IPS-20b (cell line): ENCODE measurements at regions not wholly inside any gene's neighbourhood (a gene's known extent, or its start where the extent isn't known, plus 50 kb on each side); places are given as distances from the start of the nearest gene placed in this dataset.

Experiments used
- H3K27ac ChIP-seq: one replicate; pipeline ENCODE4 v1.5.1; 2013; ENCODE audit warnings: low read length
- H3K27me3 ChIP-seq: 2 replicates; pipeline ENCODE4 v1.6.1; 2013; ENCODE audit warnings: mild to moderate bottlenecking, low read length, inconsistent platforms; ENCODE audit not compliant: insufficient read depth
- H3K36me3 ChIP-seq: 2 replicates; pipeline ENCODE4 v1.6.1; 2013; ENCODE audit warnings: low read depth, mild to moderate bottlenecking, inconsistent platforms, low read length, moderate library complexity; ENCODE audit not compliant: insufficient read depth
- H3K4me1 ChIP-seq: 2 replicates; pipeline ENCODE4 v1.6.1; 2013; ENCODE audit warnings: mild to moderate bottlenecking, control low read depth, inconsistent platforms, low read length, moderate library complexity; ENCODE audit not compliant: insufficient read depth
- H3K4me3 ChIP-seq: 2 replicates; pipeline ENCODE4 v1.5.1; 2013; ENCODE audit warnings: mild to moderate bottlenecking, low read length, inconsistent platforms
- H3K9ac ChIP-seq: 2 replicates; pipeline ENCODE4 v1.6.1; 2013; ENCODE audit warnings: low read depth, mild to moderate bottlenecking, inconsistent platforms, low read length, moderate library complexity
- H3K9me3 ChIP-seq: 2 replicates; pipeline ENCODE4 v1.6.1; 2013; ENCODE audit warnings: mild to moderate bottlenecking, low read depth, low read length, inconsistent platforms; ENCODE audit not compliant: insufficient read depth

DNA sequence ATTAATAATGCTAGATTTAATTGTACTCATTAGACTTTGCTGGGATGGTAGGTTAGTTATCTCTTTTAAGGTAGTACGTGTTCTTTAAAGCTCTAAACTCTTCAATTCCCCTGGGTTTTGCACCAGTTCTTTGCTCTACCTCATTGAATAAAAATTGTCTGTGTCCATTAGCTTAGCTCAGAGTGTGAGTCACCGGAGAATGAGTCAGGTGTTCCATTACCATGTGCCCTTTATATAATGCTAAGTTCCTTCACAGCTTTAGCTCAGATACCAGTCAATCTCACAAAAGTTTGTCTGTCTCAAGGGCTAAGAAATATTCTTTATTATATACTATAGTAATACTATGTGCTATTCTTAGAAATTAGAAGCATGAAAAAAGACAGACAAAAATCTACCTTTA is 339.4 kb downstream of the PRELID2 start:
- no peaks in the 10 kb centered on the region for H3K27me3 ChIP-seq
- no peak overlapping the region for H3K4me3 ChIP-seq
- no peaks in the 10 kb centered on the region for H3K36me3 ChIP-seq
- H3K9ac ChIP-seq, result no peak overlapping the region
- peaks cover 3% of the 10 kb centered on the region; the same call in 1 of the 2 replicates for H3K4me1 ChIP-seq
- no peak overlapping the region for H3K27ac ChIP-seq
- H3K9me3 ChIP-seq, result no peaks in the 10 kb centered on the region

DNA sequence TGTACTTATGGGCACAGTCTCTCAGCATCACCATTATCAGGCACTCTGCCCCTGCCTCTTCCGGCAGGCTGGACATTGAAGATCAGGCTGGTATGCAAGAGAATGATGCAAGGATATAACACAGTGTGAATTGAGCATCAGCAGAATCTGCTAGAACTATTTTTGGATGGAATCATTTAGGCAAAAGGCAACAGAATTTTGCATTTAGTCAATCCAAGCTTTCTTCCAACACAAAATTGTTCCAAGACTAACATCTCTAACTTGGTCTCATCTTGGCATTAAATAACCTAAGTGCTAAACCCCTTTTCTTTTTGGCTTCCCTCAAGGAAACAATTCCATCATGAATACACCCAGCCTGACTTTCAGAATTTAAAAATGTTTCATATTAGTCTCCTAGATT is 339.9 kb downstream of the PRELID2 start:
- H3K9ac ChIP-seq, result no peak overlapping the region
- no peak overlapping the region for H3K27ac ChIP-seq
- H3K4me3 ChIP-seq, result no peak overlapping the region
- no peaks in the 10 kb centered on the region for H3K27me3 ChIP-seq
- peaks cover 3% of the 10 kb centered on the region; the same call in 1 of the 2 replicates for H3K4me1 ChIP-seq
- no peaks in the 10 kb centered on the region for H3K36me3 ChIP-seq
- no peaks in the 10 kb centered on the region for H3K9me3 ChIP-seq

DNA sequence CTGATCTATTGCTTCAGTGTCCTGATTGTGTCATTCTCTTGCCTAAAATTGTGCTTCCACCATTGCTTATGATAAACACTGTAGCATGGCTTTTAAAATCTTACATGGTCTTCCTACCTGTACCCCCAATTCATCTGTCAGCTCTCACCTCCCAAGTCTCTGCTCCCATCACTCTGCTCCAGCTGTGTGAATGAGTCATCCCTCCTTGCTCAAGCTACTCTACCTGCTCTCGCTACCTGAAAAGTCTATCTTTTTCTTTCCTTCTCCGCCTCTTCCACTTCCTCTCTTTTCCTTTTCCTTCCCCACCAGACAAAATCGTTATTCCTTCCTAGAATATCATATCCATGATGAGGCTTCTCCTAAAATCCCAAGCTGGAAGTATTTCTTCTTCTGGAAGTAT is 341.7 kb downstream of the PRELID2 start:
- no peaks in the 10 kb centered on the region for H3K9me3 ChIP-seq
- H3K4me1 ChIP-seq, result no peaks in the 10 kb centered on the region
- H3K36me3 ChIP-seq, result no peaks in the 10 kb centered on the region
- no peaks in the 10 kb centered on the region for H3K27me3 ChIP-seq
- no peak overlapping the region for H3K9ac ChIP-seq
- no peak overlapping the region for H3K27ac ChIP-seq
- no peak overlapping the region for H3K4me3 ChIP-seq

DNA sequence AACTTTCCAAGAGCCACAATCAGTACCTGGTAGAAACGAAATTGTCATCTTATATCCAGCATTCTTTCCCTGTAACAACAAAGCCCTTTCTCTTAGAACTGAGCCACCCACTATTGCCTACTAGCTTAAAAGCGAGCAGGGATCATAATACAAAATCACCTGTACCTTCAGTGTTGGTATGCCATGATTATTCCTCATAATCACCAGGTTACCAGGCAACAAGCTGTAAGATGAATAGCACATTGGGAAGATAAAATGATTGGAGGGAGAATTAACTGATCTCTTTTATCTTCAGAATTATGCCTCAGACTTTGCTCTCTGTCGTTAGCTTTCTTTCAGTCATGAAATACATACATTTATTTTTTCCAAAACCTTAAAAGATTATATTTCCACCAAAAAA is 345.6 kb downstream of the PRELID2 start:
- Histone ChIP-seq H3K27me3 (no peaks in the 10 kb centered on the region), H3K36me3 (no peaks in the 10 kb centered on the region), H3K4me3 (no peak overlapping the region), H3K4me1 (no peaks in the 10 kb centered on the region), H3K27ac (no peak overlapping the region), H3K9ac (no peak overlapping the region), H3K9me3 (no peaks in the 10 kb centered on the region)

DNA sequence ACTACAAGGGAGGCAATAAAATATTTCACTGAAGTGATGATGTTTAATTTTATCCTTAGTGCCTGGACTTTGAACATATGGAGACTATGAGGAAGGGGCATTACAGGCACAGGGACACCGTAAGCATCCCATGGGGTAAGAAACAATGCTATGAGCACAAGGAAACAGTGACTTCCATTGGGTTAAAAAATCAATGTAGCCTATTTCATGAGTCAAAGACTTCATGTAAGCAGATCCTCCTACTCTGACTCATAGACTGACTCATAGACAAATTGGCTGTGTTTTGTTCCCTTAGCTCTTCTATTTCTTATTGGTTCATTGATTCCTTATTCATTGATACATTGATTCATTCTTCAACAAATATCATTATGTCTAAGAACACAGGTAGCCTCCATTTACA is 351.0 kb downstream of the PRELID2 start:
- H3K9me3 ChIP-seq, result no peaks in the 10 kb centered on the region
- H3K27me3 ChIP-seq, result no peaks in the 10 kb centered on the region
- no peak overlapping the region for H3K4me3 ChIP-seq
- H3K9ac ChIP-seq, result no peak overlapping the region
- no peaks in the 10 kb centered on the region for H3K36me3 ChIP-seq
- no peak overlapping the region for H3K27ac ChIP-seq
- H3K4me1 ChIP-seq, result no peaks in the 10 kb centered on the region

DNA sequence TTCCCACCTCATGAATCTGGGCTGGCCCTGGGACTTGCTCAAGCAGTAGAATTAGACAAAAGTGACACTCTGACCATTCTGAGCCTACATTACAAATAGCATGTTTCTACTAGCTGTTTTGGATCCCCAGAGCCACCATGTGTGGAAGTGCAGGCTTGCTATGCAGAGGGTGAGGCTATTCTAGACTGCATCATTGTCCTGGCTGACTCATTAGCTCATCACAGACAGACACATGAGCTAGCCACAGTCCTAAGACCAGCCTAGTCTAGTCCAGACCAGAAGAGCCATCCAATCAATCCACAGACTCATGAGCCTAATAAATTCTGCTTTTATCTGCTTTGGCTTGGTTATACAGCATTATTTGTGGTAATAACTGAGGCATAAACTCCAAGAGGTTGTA is 351.9 kb downstream of the PRELID2 start:
- Histone ChIP-seq H3K9me3 (no peaks in the 10 kb centered on the region), H3K4me1 (no peaks in the 10 kb centered on the region), H3K27ac (no peak overlapping the region), H3K9ac (no peak overlapping the region), H3K4me3 (no peak overlapping the region), H3K27me3 (no peaks in the 10 kb centered on the region), H3K36me3 (no peaks in the 10 kb centered on the region)

DNA sequence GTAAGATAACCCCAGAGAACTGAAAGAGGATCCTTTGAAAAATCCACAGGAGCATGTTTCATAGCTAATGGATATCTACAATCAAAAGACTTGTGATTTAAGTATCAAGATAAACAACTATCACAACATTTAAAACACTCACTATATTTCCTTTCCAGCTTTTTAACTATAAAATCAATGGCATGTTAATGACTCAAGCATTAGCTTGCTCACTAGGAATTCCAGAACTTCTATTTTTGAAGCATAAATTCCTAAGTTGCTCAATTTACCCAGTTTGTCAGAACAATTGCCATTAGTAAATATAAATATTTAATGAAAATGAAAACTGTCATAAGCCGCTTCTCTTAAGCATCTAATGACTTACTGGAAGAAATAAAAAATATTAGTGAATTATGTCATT is 355.3 kb downstream of the PRELID2 start:
- H3K9me3 ChIP-seq, result no peaks in the 10 kb centered on the region
- no peak overlapping the region for H3K27ac ChIP-seq
- no peaks in the 10 kb centered on the region for H3K27me3 ChIP-seq
- no peak overlapping the region for H3K9ac ChIP-seq
- no peaks in the 10 kb centered on the region for H3K36me3 ChIP-seq
- no peaks in the 10 kb centered on the region for H3K4me1 ChIP-seq
- H3K4me3 ChIP-seq, result no peak overlapping the region

DNA sequence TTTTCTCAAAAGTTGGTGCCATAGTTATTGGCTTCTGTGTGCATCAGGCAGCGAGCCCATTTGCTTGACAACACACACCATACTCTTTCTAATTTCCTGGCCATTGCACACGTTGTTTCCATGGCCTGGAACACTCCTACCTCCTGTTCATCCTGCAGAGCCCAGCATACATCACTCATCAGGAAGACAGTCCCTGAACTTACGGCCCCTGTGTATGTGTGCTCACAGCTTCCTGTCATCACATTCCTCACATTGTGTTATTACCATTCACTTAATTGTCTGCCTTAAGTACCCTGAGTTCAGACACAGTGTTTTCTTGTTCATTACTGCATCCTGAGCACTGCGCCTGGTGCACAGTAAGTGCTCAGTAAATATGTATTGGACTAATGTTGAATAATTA is 355.9 kb downstream of the PRELID2 start:
- Histone ChIP-seq H3K4me1 (no peaks in the 10 kb centered on the region), H3K27me3 (no peaks in the 10 kb centered on the region), H3K9ac (no peak overlapping the region), H3K27ac (no peak overlapping the region), H3K4me3 (no peak overlapping the region), H3K36me3 (no peaks in the 10 kb centered on the region), H3K9me3 (no peaks in the 10 kb centered on the region)

DNA sequence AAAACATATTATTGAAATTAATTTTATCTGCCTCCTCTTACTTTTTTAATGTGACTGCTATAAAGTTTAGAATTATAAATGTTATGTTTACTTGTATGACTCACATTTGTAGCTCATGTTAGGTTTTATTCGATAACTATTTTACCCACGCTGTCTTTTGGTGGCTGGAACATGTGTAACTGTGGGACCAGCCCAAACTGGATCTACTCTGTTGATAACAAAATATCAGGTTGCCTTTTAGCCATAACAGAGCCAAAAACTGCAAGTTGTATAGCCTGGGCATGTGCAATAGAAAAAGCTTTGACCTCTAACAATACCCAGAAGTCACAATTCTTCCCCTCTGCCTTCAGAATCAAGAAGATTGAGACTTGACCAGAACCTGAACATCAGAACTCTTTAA is 356.5 kb downstream of the PRELID2 start:
- no peaks in the 10 kb centered on the region for H3K36me3 ChIP-seq
- no peak overlapping the region for H3K4me3 ChIP-seq
- no peak overlapping the region for H3K27ac ChIP-seq
- H3K9me3 ChIP-seq, result no peaks in the 10 kb centered on the region
- H3K4me1 ChIP-seq, result no peaks in the 10 kb centered on the region
- H3K27me3 ChIP-seq, result no peaks in the 10 kb centered on the region
- no peak overlapping the region for H3K9ac ChIP-seq

DNA sequence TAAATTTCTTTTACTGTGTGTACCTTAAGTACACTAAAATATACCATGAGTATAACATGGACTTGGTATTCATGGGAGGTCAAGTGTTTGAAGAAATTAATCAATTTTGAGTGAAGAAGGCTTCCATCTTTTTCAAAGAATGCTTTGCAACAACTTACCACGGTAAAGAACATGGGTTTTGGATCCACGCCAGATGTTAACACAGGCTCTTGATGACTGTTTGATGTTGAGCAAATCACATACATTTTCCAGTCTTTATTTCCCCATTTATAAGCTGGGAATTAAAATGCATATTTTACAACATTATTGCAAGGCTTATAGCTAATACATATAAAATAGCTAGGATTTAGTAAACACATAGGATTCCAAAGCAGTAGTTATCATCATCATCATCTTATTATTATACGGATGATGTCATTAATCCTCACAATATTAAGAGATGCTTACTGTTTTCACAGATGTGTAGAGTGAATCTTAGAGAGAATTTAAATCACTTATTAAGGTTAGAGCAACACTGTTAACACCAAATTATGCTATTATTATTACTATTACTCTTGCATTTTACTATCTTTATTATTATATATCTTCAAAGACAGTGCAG is 362.0 kb downstream of the PRELID2 start:
- H3K27me3 ChIP-seq, result no peaks in the 10 kb centered on the region
- no peaks in the 10 kb centered on the region for H3K9me3 ChIP-seq
- H3K4me1 ChIP-seq, result no peaks in the 10 kb centered on the region
- no peak overlapping the region for H3K9ac ChIP-seq
- H3K27ac ChIP-seq, result no peak overlapping the region
- no peaks in the 10 kb centered on the region for H3K36me3 ChIP-seq
- H3K4me3 ChIP-seq, result no peak overlapping the region

DNA sequence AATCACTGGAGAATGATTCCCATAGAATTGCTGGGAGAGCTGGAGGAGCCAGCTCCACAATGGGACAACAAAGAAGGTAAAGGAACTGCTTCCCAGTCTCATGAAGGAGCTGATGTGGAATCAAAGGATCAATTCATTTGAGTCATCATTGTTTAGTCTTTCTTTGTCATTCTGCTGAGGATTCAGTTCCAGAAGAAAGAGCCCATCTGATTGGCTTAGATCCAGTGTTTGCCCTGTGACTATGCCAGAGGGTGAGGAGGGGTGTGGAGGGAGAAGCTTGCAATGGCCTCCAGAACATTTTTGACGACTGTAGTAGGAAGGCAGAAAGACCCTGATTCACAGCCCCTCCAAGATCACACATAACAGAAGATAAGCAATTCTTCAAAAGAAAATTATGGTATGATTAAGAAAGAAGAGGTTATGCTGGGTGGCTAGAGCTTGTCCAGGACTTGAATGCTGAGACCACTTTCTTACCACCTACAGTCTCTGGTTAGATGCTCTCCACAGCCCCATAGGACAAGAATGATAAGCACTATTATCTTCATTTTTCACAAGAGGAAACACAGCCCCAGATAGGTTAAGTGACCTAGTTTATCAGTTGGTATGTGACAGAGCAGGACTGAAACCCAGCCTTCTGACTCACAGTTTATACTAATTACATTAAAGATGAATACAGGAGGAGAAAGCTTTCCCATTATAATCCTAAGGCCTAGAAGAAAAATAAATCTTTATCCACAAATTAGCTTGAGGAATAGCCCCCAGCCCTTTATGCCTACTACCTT is 363.1 kb downstream of the PRELID2 start:
- H3K27me3 ChIP-seq, result no peaks in the 10 kb centered on the region
- H3K36me3 ChIP-seq, result no peaks in the 10 kb centered on the region
- no peak overlapping the region for H3K27ac ChIP-seq
- no peaks in the 10 kb centered on the region for H3K4me1 ChIP-seq
- H3K9ac ChIP-seq, result no peak overlapping the region
- no peak overlapping the region for H3K4me3 ChIP-seq
- no peaks in the 10 kb centered on the region for H3K9me3 ChIP-seq

DNA sequence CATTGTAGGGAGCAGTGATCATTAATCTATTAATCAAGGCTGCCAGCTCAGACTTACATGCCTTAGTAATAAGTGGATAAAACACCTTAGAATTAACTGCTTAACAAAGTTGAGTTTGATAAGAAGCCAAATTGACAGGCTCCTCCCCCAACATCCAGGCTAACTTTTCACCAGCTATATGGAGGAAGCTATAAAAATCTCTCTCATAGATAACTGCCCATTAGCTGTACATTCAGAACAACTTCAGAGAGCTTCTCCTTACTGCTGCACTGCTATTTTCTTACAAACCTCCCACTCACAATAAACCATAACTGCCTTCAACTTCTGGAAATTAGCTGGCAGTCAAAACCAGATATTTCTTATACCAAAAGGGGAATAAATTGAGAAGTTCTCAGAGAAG is 364.1 kb downstream of the PRELID2 start:
- Histone ChIP-seq H3K4me3 (no peak overlapping the region), H3K9ac (no peak overlapping the region), H3K9me3 (no peaks in the 10 kb centered on the region)

More for the DNA sequence above, 364.1 kb downstream of the PRELID2 start:
- Histone ChIP-seq H3K4me1 (no peaks in the 10 kb centered on the region), H3K27ac (no peak overlapping the region), H3K36me3 (no peaks in the 10 kb centered on the region), H3K27me3 (no peaks in the 10 kb centered on the region)
